Tibial nerve (tissue), 4 donors: ENCODE measurements at regions not wholly inside any gene's neighbourhood (a gene's known extent, or its start where the extent isn't known, plus 50 kb on each side); places are given as distances from the start of the nearest gene placed in this dataset.
A peak's percentile ranks its signal among the peaks of the same experiment; 100 is the strongest.

Source experiments
- DNase-seq, 2 donors: peaks; one replicate each; pipeline ENCODE4 v3.0.0-alpha.2; 2019; ENCODE audit warnings: low spot score in 2 of 2
- H3K27ac ChIP-seq, 4 donors: fragments of 200-600 bp; sonication (generic) in 3 of 4; one replicate each; pipeline ENCODE4 v1.5.1; 2017 to 2019; ENCODE audit warnings: mild to moderate bottlenecking in 1 of 4
- H3K27me3 ChIP-seq, 2 donors: fragments of 200-600 bp; sonication (generic) in 1 of 2; one replicate each; pipeline versions ENCODE4 v1.5.1 to v1.6.0; 2017 to 2019
- H3K36me3 ChIP-seq, 3 donors: fragments of 200-600 bp; sonication (generic); one replicate each; pipeline ENCODE4 v1.5.1; 2018 to 2019
- H3K4me1 ChIP-seq, 4 donors: fragments of 200-600 bp; sonication (generic) in 3 of 4; one replicate each; pipeline ENCODE4 v1.5.1; 2017 to 2019
- H3K4me3 ChIP-seq, 4 donors: fragments of 200-600 bp; sonication (generic) in 3 of 4; one replicate each; pipeline ENCODE4 v1.5.1; 2017 to 2019; ENCODE audit warnings: mild to moderate bottlenecking in 1 of 4, moderate library complexity in 1 of 4
- H3K9me3 ChIP-seq, 4 donors: fragments of 200-600 bp; sonication (generic) in 3 of 4; one replicate each; pipeline ENCODE4 v1.5.1; 2017 to 2019
- EP300 ChIP-seq, 2 donors: sonication (generic); formaldehyde crosslinking; IDR thresholded peaks; one replicate each; pipeline ENCODE4 v1.6.1; 2017; ENCODE audit warnings: antibody characterized with exemption in 2 of 2, mild to moderate bottlenecking in 1 of 2
- POLR2A ChIP-seq, 2 donors: fragments of 450-650 bp; IDR thresholded peaks; one replicate each; pipeline ENCODE4 v1.6.1; 2017; ENCODE audit warnings: antibody characterized with exemption in 2 of 2, mild to moderate bottlenecking in 2 of 2, moderate library complexity in 2 of 2
- WGBS, 2 donors: methylation state at CpG; one replicate each; pipeline ENCODE4 v1.1.5; 2018; 5-methylcytosine and 5-hydroxymethylcytosine counted together
- TF ChIP-seq, protein P1 (sequence below), 5 experiments: fragments of 200-600 bp in 3 of 5; fragments of 450-650 bp in 2 of 5; sonication (generic) in 3 of 5; IDR thresholded peaks; one replicate each; pipeline ENCODE4 v1.5.1; 2016 to 2019; ENCODE audit warnings: antibody characterized with exemption in 5 of 5, mild to moderate bottlenecking in 3 of 5, moderate library complexity in 2 of 5

- Histone ChIP-seq H3K4me3 (no peak overlapping the region), H3K27ac (no peak overlapping the region), H3K9me3 (no peaks in the 10 kb centered on the region), H3K36me3 (no peaks in the 10 kb centered on the region), H3K27me3 (no peaks in the 10 kb centered on the region), H3K4me1 (peaks cover 0 to 14% (median 0%) of the 10 kb centered on the region in 4 donors)
- no peak for TF ChIP-seq POLR2A (IDR thresholded peaks at IDR 0.05)
- TF ChIP-seq, protein P1, sequence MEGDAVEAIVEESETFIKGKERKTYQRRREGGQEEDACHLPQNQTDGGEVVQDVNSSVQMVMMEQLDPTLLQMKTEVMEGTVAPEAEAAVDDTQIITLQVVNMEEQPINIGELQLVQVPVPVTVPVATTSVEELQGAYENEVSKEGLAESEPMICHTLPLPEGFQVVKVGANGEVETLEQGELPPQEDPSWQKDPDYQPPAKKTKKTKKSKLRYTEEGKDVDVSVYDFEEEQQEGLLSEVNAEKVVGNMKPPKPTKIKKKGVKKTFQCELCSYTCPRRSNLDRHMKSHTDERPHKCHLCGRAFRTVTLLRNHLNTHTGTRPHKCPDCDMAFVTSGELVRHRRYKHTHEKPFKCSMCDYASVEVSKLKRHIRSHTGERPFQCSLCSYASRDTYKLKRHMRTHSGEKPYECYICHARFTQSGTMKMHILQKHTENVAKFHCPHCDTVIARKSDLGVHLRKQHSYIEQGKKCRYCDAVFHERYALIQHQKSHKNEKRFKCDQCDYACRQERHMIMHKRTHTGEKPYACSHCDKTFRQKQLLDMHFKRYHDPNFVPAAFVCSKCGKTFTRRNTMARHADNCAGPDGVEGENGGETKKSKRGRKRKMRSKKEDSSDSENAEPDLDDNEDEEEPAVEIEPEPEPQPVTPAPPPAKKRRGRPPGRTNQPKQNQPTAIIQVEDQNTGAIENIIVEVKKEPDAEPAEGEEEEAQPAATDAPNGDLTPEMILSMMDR (IDR thresholded peaks at IDR 0.05): no peak
- no peak for TF ChIP-seq EP300 (IDR thresholded peaks at IDR 0.05)
- DNase-seq: no peak
- WGBS, 2 donors: 88 to 97% methylated on average over 1 of the region's 1 CpG
Observed at GRCh38 chr1:82073659-82074058, 272.9 kb downstream of the ADGRL2 start.

- Histone ChIP-seq H3K4me1 (peaks cover 0 to 14% (median 0%) of the 10 kb centered on the region in 4 donors), H3K36me3 (no peaks in the 10 kb centered on the region), H3K27ac (peak overlapping the region in 1 of 4 donors; percentile 24), H3K4me3 (no peak overlapping the region), H3K27me3 (no peaks in the 10 kb centered on the region), H3K9me3 (no peaks in the 10 kb centered on the region)
- 21 to 29% methylated on average over 1 of the region's 1 CpG for WGBS, 2 donors
- TF ChIP-seq EP300 (IDR thresholded peaks at IDR 0.05): no peak
- TF ChIP-seq POLR2A (IDR thresholded peaks at IDR 0.05): no peak
- TF ChIP-seq, protein P1 (IDR thresholded peaks at IDR 0.05): no peak
- no peak for DNase-seq
Observed at GRCh38 chr1:82073071-82073470, 272.3 kb downstream of the ADGRL2 start.

DNA sequence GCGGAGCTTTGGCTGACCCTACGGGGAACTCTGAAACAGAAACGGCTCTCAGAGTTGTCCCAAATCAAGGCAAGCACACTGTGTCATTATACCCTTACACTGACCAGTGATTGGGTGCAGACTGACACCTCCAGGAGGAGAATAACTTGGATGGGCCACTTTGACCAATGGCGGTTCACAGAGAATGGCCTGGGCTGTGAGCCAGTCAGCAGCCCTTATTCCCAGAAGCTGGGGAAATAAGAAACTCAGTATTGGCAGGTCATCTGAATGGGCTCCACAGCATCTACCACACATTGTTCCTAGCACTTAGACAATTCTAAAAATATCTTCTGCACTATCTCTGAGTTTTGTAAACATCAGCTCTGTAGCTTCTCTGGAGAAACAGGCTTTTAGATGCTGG lies 265.2 kb downstream of the ADGRL2 start:
- Histone ChIP-seq H3K4me3 (no peak overlapping the region), H3K27me3 (no peaks in the 10 kb centered on the region), H3K9me3 (no peaks in the 10 kb centered on the region), H3K36me3 (no peaks in the 10 kb centered on the region), H3K4me1 (no peaks in the 10 kb centered on the region), H3K27ac (no peak overlapping the region)
- WGBS, 2 donors: 52 to 85% methylated on average over 4 of the region's 4 CpGs
- DNase-seq: no peak
- no peak for TF ChIP-seq EP300 (IDR thresholded peaks at IDR 0.05)
- no peak for TF ChIP-seq POLR2A (IDR thresholded peaks at IDR 0.05)
- TF ChIP-seq, protein P1 (IDR thresholded peaks at IDR 0.05): no peak

- TF ChIP-seq EP300 (IDR thresholded peaks at IDR 0.05): no peak
- TF ChIP-seq, protein P1 (IDR thresholded peaks at IDR 0.05): no peak
- H3K9me3 ChIP-seq: no peaks in the 10 kb centered on the region
- no peaks in the 10 kb centered on the region for H3K36me3 ChIP-seq
- H3K4me3 ChIP-seq: no peak overlapping the region
- no peak overlapping the region for H3K27ac ChIP-seq
- H3K4me1 ChIP-seq: no peaks in the 10 kb centered on the region
- H3K27me3 ChIP-seq: no peaks in the 10 kb centered on the region
- 25 to 43% methylated on average over 1 of the region's 1 CpG for WGBS, 2 donors
- DNase-seq: no peak
Observed at GRCh38 chr1:82064691-82065090, 264.0 kb downstream of the ADGRL2 start.

DNA sequence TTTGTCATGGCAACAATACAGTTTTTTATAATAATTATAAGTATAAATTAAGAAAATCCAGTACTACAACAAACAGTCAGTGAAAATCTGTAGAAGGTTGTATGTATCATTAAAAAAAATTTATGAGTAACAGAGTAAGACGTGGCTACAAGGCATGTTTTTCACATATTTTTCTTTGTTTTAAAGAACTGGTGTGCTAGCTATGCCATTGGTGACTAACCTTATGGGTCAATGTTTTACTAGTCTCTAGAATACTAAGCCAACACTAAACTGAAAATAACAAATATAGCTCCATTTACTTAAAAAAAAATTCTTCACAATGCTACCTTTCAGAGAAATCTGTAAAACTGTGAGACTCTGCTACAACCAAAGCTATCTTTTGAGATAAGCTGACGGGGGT lies 261.5 kb downstream of the ADGRL2 start:
- 72 to 78% methylated on average over 2 of the region's 2 CpGs for WGBS, 2 donors
- H3K27me3 ChIP-seq: no peaks in the 10 kb centered on the region
- DNase-seq: no peak
- no peak overlapping the region for H3K4me3 ChIP-seq
- no peak overlapping the region for H3K27ac ChIP-seq
- H3K9me3 ChIP-seq: no peaks in the 10 kb centered on the region
- TF ChIP-seq, protein P1 (IDR thresholded peaks at IDR 0.05): no peak
- no peak for TF ChIP-seq POLR2A (IDR thresholded peaks at IDR 0.05)
- TF ChIP-seq EP300 (IDR thresholded peaks at IDR 0.05): no peak
- H3K4me1 ChIP-seq: no peaks in the 10 kb centered on the region
- no peaks in the 10 kb centered on the region for H3K36me3 ChIP-seq
